ENCODE measurements at regions not wholly inside any gene's neighbourhood (a gene's known extent, or its start where the extent isn't known, plus 50 kb on each side); places are given as distances from the start of the nearest gene placed in this dataset.

DNA sequence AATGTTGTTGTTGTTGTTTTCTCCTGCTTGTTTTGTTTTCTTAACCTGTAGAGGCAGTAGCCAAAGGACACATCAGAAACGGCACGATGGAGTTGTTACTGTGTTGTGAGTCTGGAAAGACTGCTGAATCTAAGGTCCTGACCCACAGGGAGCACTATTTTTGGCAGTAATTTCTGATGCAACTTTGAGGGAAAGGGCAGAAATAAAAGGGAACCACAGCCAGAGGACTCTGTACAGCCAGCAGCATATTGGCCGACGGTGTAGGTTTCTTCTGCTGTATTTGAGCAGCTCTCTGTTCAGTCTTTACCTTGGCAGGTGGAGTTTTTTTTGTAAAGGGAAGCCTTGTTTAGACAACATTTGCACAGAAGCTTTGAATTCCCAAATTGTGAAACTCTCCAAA, 203.0 kb upstream of the GPR101 start:
- no peaks in the 10 kb centered on the region for H3K9me3 Mint-ChIP-seq
- H3K27ac ChIP-seq (ENCODE audit: low read depth in 1 of 2, low read length in 2 of 2): no peak overlapping the region
- H2AFZ ChIP-seq (ENCODE audit: insufficient read depth, low read depth, low read length, poor library complexity, severe bottlenecking): no peak overlapping the region
- H3K36me3 Mint-ChIP-seq: no peaks in the 10 kb centered on the region
- H3K4me1 ChIP-seq (ENCODE audit: control insufficient read depth in 1 of 2, insufficient read depth in 2 of 2, low read length in 2 of 2): no peaks in the 10 kb centered on the region
- H3K79me2 ChIP-seq (ENCODE audit: insufficient read depth, low read length): no peaks in the 10 kb centered on the region
- no peak overlapping the region for H3K9ac ChIP-seq (ENCODE audit: insufficient read depth, low read length, poor library complexity, severe bottlenecking)
- 73% methylated on average over 2 of the region's 4 CpGs for WGBS (ENCODE audit: insufficient coverage)
- TF ChIP-seq, protein P1, sequence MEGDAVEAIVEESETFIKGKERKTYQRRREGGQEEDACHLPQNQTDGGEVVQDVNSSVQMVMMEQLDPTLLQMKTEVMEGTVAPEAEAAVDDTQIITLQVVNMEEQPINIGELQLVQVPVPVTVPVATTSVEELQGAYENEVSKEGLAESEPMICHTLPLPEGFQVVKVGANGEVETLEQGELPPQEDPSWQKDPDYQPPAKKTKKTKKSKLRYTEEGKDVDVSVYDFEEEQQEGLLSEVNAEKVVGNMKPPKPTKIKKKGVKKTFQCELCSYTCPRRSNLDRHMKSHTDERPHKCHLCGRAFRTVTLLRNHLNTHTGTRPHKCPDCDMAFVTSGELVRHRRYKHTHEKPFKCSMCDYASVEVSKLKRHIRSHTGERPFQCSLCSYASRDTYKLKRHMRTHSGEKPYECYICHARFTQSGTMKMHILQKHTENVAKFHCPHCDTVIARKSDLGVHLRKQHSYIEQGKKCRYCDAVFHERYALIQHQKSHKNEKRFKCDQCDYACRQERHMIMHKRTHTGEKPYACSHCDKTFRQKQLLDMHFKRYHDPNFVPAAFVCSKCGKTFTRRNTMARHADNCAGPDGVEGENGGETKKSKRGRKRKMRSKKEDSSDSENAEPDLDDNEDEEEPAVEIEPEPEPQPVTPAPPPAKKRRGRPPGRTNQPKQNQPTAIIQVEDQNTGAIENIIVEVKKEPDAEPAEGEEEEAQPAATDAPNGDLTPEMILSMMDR (IDR thresholded peaks at IDR 0.05): no peak
- no peak overlapping the region for H3K27ac Mint-ChIP-seq
- no peaks in the 10 kb centered on the region for H3K36me3 ChIP-seq (replicated peaks in 1 of 2; ENCODE audit: control insufficient read depth in 1 of 2, insufficient read depth in 2 of 2, low read length in 2 of 2)
- peaks cover 0 to 2% (median 0%) of the 10 kb centered on the region in 3 donors for H3K27me3 Mint-ChIP-seq (ENCODE audit: low read depth in 3 of 3)
- H3K4me2 ChIP-seq (replicated peaks; ENCODE audit: extremely low read depth, low read length, poor library complexity, severe bottlenecking): no peak overlapping the region
- H3K27me3 ChIP-seq (ENCODE audit: control insufficient read depth in 2 of 2, insufficient read depth in 2 of 2, low read length in 2 of 2): peaks cover 0 to 2% of the 10 kb centered on the region in 2 donors
- no peaks in the 10 kb centered on the region for H4K20me1 ChIP-seq (ENCODE audit: insufficient read depth, low read length)
- no peaks in the 10 kb centered on the region for H3K9me3 ChIP-seq (replicated peaks in 1 of 2; ENCODE audit: control insufficient read depth in 1 of 2, insufficient read depth in 1 of 2, low read length in 2 of 2)
- no peak overlapping the region for H3K4me3 Mint-ChIP-seq
- DNase-seq: no peak
- H3K4me3 ChIP-seq (replicated peaks in 1 of 3; ENCODE audit: low read depth in 2 of 3, low read length in 3 of 3): no peak overlapping the region
- intact Hi-C loops (cut with micrococcal nuclease): no loop called here
- no peaks in the 10 kb centered on the region for H3K4me1 Mint-ChIP-seq

GRCh38 chrX:137234651-137235402, 201.0 kb upstream of the GPR101 start:
- no peaks in the 10 kb centered on the region for H3K4me1 ChIP-seq (ENCODE audit: control insufficient read depth in 1 of 2, insufficient read depth in 2 of 2, low read length in 2 of 2)
- no peak for DNase-seq
- no peak overlapping the region for H3K27ac Mint-ChIP-seq
- no peak overlapping the region for H3K9ac ChIP-seq (ENCODE audit: insufficient read depth, low read length, poor library complexity, severe bottlenecking)
- H3K4me2 ChIP-seq (replicated peaks; ENCODE audit: extremely low read depth, low read length, poor library complexity, severe bottlenecking): no peak overlapping the region
- no peaks in the 10 kb centered on the region for H3K36me3 Mint-ChIP-seq
- no peak overlapping the region for H3K4me3 Mint-ChIP-seq
- H4K20me1 ChIP-seq (ENCODE audit: insufficient read depth, low read length): no peaks in the 10 kb centered on the region
- TF ChIP-seq, protein P1 (IDR thresholded peaks at IDR 0.05): no peak
- intact Hi-C loops (cut with micrococcal nuclease): no loop called here
- H3K4me1 Mint-ChIP-seq: no peaks in the 10 kb centered on the region
- no peaks in the 10 kb centered on the region for H3K79me2 ChIP-seq (ENCODE audit: insufficient read depth, low read length)
- H3K4me3 ChIP-seq (replicated peaks in 1 of 3; ENCODE audit: low read depth in 2 of 3, low read length in 3 of 3): no peak overlapping the region
- WGBS (ENCODE audit: insufficient coverage): 0% methylated on average over 2 of the region's 6 CpGs
- no peaks in the 10 kb centered on the region for H3K9me3 ChIP-seq (replicated peaks in 1 of 2; ENCODE audit: control insufficient read depth in 1 of 2, insufficient read depth in 1 of 2, low read length in 2 of 2)
- peaks cover 0 to 5% (median 0%) of the 10 kb centered on the region in 3 donors for H3K27me3 Mint-ChIP-seq (ENCODE audit: low read depth in 3 of 3)
- no peak overlapping the region for H2AFZ ChIP-seq (ENCODE audit: insufficient read depth, low read depth, low read length, poor library complexity, severe bottlenecking)
- no peak overlapping the region for H3K27ac ChIP-seq (ENCODE audit: low read depth in 1 of 2, low read length in 2 of 2)
- H3K36me3 ChIP-seq (replicated peaks in 1 of 2; ENCODE audit: control insufficient read depth in 1 of 2, insufficient read depth in 2 of 2, low read length in 2 of 2): no peaks in the 10 kb centered on the region
- H3K27me3 ChIP-seq (ENCODE audit: control insufficient read depth in 2 of 2, insufficient read depth in 2 of 2, low read length in 2 of 2): peaks cover 0 to 2% of the 10 kb centered on the region in 2 donors
- no peaks in the 10 kb centered on the region for H3K9me3 Mint-ChIP-seq
